ENCODE measurements at regions not wholly inside any gene's neighbourhood (a gene's known extent, or its start where the extent isn't known, plus 50 kb on each side); places are given as distances from the start of the nearest gene placed in this dataset.

DNA sequence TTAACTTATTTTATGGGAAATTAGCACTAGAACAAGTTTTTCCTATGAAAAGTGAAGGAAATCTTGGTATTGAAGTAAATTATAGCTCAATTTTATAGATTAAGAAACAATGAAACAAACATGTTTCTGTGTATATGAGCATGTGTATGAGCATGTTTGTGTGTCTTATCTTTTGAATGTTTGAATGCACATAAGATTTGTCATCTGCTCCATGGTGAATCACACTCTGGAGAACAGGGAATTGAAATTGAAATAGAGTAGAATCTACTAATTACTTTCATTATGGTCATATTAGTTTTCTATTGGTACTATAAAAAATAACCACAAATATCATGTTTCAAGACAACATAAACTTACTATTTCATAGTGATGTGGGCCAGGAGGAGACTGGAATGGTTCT is 646.6 kb downstream of the OTOL1 start:
- TF ChIP-seq, protein P1, sequence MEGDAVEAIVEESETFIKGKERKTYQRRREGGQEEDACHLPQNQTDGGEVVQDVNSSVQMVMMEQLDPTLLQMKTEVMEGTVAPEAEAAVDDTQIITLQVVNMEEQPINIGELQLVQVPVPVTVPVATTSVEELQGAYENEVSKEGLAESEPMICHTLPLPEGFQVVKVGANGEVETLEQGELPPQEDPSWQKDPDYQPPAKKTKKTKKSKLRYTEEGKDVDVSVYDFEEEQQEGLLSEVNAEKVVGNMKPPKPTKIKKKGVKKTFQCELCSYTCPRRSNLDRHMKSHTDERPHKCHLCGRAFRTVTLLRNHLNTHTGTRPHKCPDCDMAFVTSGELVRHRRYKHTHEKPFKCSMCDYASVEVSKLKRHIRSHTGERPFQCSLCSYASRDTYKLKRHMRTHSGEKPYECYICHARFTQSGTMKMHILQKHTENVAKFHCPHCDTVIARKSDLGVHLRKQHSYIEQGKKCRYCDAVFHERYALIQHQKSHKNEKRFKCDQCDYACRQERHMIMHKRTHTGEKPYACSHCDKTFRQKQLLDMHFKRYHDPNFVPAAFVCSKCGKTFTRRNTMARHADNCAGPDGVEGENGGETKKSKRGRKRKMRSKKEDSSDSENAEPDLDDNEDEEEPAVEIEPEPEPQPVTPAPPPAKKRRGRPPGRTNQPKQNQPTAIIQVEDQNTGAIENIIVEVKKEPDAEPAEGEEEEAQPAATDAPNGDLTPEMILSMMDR (IDR thresholded peaks at IDR 0.05; ENCODE audit: insufficient read depth, low read depth, low read length), result no peak
- no peak for TF ChIP-seq EZH2 (IDR thresholded peaks at IDR 0.05; ENCODE audit: insufficient read depth, low read length)
